IPS-18c (cell line): ENCODE measurements at regions not wholly inside any gene's neighbourhood (a gene's known extent, or its start where the extent isn't known, plus 50 kb on each side); places are given as distances from the start of the nearest gene placed in this dataset.

Experiments
- H3K4me3 ChIP-seq: 2 replicates; pipeline ENCODE4 v1.7.0; 2013; ENCODE audit warnings: low read depth, mild to moderate bottlenecking, low read length, moderate library complexity; ENCODE audit not compliant: insufficient read depth
- H3K9me3 ChIP-seq: one replicate; pipeline ENCODE4 v1.6.1; 2013; ENCODE audit warnings: mild to moderate bottlenecking, low read length, moderate library complexity; ENCODE audit not compliant: control insufficient read depth, insufficient read depth

DNA sequence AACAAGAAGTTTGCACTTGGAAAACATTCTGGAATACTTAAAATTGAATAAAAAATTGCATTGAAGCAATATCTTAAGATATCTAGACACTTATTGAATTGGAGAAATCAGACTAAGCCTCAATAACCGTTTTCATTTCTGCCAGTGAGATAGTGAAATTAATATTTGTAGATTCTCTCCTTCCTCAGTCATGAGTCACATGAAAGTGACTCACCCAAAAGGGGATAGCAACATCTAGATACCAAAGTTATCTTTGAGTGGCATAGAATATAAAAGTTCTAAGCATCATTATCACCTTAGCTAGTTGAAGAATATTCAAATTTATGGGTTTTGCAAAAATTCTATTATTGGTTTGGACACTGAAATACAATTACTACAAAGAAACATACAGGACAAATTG lies 614.8 kb upstream of the ZNF717 start:
- no peak overlapping the region for H3K4me3 ChIP-seq
- no peaks in the 10 kb centered on the region for H3K9me3 ChIP-seq

GRCh38 chr3:76402926-76403325 lies 617.6 kb upstream of the ZNF717 start:
- H3K4me3 ChIP-seq, result no peak overlapping the region
- no peaks in the 10 kb centered on the region for H3K9me3 ChIP-seq

- no peaks in the 10 kb centered on the region for H3K9me3 ChIP-seq
- H3K4me3 ChIP-seq, result no peak overlapping the region
Measured at GRCh38 chr3:76403556-76403955, 618.2 kb upstream of the ZNF717 start.

GRCh38 chr3:76405196-76405595 lies 619.8 kb upstream of the ZNF717 start:
- H3K4me3 ChIP-seq, result no peak overlapping the region
- no peaks in the 10 kb centered on the region for H3K9me3 ChIP-seq

DNA sequence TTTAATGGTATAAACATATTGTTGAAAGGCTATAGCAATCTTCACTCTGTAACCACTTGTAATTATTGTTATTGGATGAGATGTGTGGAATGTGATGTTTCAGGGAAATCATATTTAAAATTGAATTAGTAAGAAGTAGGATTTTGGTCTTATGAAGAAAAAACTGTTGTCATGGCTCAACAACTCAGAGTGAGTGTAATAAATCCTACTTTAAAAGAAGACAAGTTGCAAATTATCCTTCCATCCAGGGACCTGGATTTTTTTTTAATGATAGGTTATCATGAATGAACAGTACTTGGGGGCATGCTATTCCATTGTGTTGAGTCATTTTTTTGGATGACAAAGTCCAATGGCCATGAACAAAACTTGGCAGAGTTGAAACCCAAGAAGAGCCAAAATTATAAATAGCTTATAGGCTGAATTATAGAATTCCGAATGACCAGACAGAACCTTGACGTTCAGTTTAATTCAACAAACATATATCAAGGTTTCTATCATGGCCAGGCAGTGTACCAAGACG lies 625.5 kb upstream of the ZNF717 start:
- Histone ChIP-seq H3K9me3 (no peaks in the 10 kb centered on the region), H3K4me3 (no peak overlapping the region)

- H3K4me3 ChIP-seq, result no peak overlapping the region
- H3K9me3 ChIP-seq, result no peaks in the 10 kb centered on the region
Measured at GRCh38 chr3:76415384-76415783, 624.5 kb upstream of the ROBO2 start.

DNA sequence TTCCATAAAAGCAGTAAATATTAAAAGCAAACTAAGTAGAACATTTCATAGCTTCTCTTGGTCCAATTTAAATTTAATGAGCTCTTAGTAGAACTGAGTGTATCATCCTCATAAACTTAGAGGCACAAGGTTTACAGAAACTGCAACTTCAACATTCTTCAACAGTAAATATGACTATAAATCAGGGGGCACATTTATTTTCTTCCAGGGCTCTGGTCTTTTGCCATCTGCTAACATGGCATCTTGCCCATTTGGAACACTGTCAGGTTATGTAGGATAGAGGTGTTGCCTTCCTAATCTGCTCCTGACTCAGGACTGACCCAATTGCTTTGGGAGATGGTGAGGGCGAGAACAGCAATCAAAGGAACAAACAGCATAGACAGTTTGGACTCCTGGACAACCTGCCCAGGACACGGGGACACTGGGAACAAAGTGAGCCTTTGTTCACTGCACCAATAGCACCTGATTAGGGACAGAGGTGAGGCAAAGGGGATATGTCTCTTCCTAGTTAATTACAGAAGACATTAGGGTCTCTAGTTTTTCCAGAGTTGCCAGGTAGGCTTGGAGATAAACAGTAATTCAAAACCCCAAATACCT lies 610.2 kb upstream of the ROBO2 start:
- no peaks in the 10 kb centered on the region for H3K9me3 ChIP-seq
- H3K4me3 ChIP-seq, result no peak overlapping the region

- Histone ChIP-seq H3K9me3 (no peaks in the 10 kb centered on the region), H3K4me3 (no peak overlapping the region)
Measured at GRCh38 chr3:76432396-76432795, 607.5 kb upstream of the ROBO2 start.

- H3K9me3 ChIP-seq, result no peaks in the 10 kb centered on the region
- H3K4me3 ChIP-seq, result no peak overlapping the region
Measured at GRCh38 chr3:76436894-76437293, 603.0 kb upstream of the ROBO2 start.

- no peak overlapping the region for H3K4me3 ChIP-seq
- no peaks in the 10 kb centered on the region for H3K9me3 ChIP-seq
Measured at GRCh38 chr3:76438971-76439370, 600.9 kb upstream of the ROBO2 start.

DNA sequence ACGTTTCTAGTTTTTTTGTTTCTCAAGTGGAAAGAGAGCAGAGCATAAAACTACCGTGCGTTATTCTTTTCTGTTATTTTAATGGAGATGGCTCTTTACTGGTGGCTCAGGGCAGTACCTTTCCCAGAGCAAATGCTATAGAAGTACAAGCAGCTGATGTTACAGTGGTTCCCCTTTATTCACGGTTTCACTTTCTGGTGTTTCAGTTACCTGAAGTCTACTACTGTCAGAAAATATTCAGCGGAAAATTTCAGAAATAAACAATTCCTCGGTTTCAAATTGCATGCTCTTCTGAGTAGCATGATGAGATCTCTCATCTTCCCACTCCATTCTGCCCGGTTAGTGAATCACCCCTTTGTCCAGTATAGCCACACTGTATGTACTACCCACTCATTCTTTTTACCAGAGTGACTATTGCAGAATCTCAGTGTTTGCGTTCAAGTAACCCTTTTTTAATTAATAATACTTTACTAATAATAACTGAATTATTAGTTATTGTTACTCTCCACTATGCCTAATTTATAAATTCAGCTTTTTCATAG lies 597.5 kb upstream of the ROBO2 start:
- Histone ChIP-seq H3K9me3 (no peaks in the 10 kb centered on the region), H3K4me3 (no peak overlapping the region)

DNA sequence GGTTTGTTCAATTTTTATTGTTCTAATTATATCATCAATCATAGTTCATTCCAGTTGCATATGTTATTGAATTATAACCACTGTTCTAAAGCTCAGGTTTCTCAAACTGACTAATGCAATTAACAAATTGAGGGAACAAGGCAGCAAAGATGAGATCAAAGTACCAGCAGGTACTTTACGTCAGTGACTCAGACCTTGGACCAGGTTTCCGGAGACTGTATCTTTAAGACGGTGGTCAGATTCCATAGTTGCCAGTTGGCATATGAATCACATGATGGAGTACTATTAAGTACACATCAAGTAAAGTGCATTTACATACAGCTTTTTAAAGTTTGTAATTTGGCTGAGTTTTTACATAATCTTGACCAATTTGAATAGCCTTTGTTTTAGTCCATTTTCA lies 583.6 kb upstream of the ROBO2 start:
- H3K4me3 ChIP-seq, result no peak overlapping the region
- H3K9me3 ChIP-seq, result no peaks in the 10 kb centered on the region

DNA sequence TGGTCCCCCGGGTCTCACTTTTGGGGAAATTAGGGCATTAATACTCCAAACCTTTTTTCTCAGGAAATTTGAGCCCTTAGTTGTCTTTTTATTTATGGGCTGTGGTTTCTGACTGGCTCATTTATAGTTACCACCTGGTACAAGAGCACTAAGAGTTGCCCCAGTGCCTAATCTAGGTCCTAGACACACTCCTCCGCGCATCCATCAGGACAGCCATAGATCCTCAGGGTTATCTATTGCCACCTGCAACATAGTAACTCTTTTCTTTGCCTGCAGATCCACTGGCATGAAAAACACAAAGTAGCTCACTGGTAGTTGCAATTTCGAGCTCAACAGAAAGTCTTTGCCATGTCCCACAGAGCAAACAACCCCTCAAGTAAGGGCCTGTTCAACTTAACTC lies 576.4 kb upstream of the ROBO2 start:
- no peaks in the 10 kb centered on the region for H3K9me3 ChIP-seq
- H3K4me3 ChIP-seq, result no peak overlapping the region

DNA sequence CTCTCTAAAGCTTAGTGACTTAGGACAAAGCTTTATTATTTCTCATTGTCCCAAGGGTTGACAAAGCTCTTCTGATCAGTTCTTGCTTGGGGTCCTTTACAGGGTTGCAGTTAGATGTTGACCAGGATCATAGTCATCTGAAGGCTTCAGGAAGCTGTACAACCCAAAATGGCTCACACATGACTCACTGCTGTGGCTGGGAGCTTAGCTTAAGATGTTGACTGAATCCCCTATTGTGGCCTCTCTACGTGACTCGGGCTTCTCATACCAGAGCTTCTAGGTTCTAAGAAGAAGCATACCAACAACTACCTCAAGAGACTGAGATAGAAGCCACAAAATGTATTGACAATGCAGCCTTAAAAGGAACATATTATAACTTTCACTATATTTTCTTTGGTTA lies 569.6 kb upstream of the ROBO2 start:
- Histone ChIP-seq H3K9me3 (no peaks in the 10 kb centered on the region), H3K4me3 (no peak overlapping the region)

- Histone ChIP-seq H3K4me3 (no peak overlapping the region), H3K9me3 (no peaks in the 10 kb centered on the region)
Measured at GRCh38 chr3:76474632-76475031, 565.3 kb upstream of the ROBO2 start.

GRCh38 chr3:76479161-76479650 lies 560.7 kb upstream of the ROBO2 start:
- Histone ChIP-seq H3K4me3 (no peak overlapping the region), H3K9me3 (no peaks in the 10 kb centered on the region)

- Histone ChIP-seq H3K9me3 (no peaks in the 10 kb centered on the region), H3K4me3 (no peak overlapping the region)
Measured at GRCh38 chr3:76482510-76482909, 557.4 kb upstream of the ROBO2 start.

DNA sequence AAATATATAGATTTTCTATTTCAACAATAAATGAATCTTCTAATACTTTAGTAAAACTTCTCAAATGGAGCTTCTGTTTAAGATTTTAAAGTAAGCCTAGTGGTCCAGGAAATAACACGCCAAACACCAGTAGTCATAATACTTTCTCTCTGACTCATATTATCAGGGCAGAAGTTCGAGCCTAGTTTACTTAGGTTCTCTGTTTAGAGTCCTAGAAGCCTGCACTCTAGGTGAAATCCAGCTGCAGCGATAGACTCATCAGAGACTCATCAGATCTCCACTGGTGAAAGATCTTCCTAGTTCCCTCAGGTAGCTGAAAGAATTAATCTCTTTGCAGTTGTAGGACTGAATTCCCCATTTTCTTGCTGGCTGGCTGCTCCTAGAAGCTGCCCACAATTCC lies 552.5 kb upstream of the ROBO2 start:
- H3K4me3 ChIP-seq, result no peak overlapping the region
- H3K9me3 ChIP-seq, result no peaks in the 10 kb centered on the region

GRCh38 chr3:76490064-76490463 lies 549.8 kb upstream of the ROBO2 start:
- Histone ChIP-seq H3K4me3 (no peak overlapping the region), H3K9me3 (no peaks in the 10 kb centered on the region)
